ENCODE measurements at regions not wholly inside any gene's neighbourhood (a gene's known extent, or its start where the extent isn't known, plus 50 kb on each side); places are given as distances from the start of the nearest gene placed in this dataset.

DNA sequence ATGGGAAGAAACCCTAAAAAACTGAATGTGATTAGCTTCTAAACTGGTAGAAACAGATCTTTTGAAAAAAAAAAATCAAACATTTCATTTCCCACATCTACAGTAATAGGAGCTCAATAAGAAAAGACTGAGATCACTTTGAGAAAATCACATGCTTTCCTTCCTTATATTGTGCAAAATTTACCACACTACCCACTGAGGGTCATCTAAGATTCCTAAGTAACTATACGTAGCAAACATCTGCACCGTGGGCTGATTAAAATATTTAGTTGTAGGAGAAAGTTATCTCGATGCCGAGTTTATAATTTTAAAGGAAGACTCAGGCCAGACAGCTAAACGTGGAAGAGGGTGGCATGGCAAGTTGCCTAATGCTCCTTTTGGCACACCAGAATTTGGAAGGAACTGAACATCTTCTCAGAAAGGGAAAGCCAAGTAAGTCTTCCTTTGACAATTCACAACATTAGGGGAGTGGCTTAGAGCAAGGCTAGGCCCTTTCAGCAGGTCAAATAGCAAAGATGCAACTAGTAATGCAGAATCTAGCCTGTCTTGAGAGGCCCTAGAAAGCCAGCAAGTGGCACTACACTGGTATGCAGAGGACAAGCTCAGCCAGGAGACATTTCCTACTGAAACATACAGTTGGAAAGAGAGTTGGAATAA is 128.0 kb downstream of the TMA16 start:
- no peak for TF ChIP-seq CTCF (IDR thresholded peaks at IDR 0.05)
- no peaks in the 10 kb centered on the region for H3K9me3 ChIP-seq
- DNase-seq, result no peak
- no peaks in the 10 kb centered on the region for H3K36me3 ChIP-seq (ENCODE audit: low read depth)
- H3K4me3 ChIP-seq, result no peak overlapping the region
- intact Hi-C loops (cut with DNase I, micrococcal nuclease), result no loop called here
- no peaks in the 10 kb centered on the region for H3K4me1 ChIP-seq (ENCODE audit: low read depth)
- ATAC-seq, result no peak

DNA sequence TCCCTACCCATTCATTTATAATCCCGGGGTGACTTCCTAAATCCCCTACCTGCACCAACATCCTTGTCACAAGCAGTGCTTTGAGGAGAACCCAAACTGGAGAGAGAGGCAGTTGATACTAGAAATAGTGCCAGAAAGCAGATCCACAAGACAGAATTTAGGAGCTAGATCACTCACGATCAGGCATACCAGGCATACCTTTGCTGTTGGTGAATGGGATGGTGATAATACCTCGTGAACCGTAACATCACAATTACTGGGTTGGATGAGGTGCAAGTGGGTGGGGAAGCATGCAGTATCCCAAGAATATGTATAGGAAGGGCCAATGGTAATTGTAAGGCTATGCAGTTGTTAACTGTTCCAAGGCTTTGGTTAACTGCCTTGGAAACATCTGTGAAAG is 129.3 kb downstream of the TMA16 start:
- DNase-seq (no peak), ATAC-seq (no peak)
- Histone ChIP-seq H3K4me3 (no peak overlapping the region), H3K36me3 (ENCODE audit: low read depth) (no peaks in the 10 kb centered on the region), H3K9me3 (no peaks in the 10 kb centered on the region), H3K4me1 (ENCODE audit: low read depth) (no peaks in the 10 kb centered on the region)
- TF ChIP-seq CTCF (IDR thresholded peaks at IDR 0.05), result no peak
- intact Hi-C loops (cut with DNase I, micrococcal nuclease), result no loop called here

- H3K4me1 ChIP-seq (ENCODE audit: low read depth), result no peaks in the 10 kb centered on the region
Observed at GRCh38 chr4:163624727-163625126, 130.2 kb downstream of the TMA16 start.

DNA sequence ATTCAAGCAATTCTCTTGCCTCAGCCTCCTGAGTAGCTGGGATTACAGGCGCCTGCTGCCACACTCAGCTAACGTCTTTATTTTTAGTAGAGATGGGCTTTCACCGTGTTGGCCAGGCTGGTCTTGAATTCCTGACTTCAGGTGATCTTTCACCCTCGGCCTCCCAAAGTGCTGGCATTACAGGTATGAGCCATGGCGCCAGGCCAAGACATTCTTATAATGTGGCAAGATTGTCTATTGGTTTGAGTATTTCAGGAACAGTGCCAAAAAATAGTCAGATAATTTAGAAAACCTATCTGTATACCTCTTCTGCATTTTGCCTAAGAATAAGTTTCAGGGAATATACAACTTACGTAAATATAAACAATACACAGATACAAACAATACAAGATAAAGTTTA is 136.8 kb downstream of the TMA16 start:
- Histone ChIP-seq H3K4me1 (ENCODE audit: low read depth) (no peaks in the 10 kb centered on the region), H3K9me3 (no peaks in the 10 kb centered on the region), H3K4me3 (no peak overlapping the region), H3K36me3 (ENCODE audit: low read depth) (no peaks in the 10 kb centered on the region)
- no peak for DNase-seq
- TF ChIP-seq CTCF (IDR thresholded peaks at IDR 0.05), result no peak
- intact Hi-C loops (cut with DNase I, micrococcal nuclease), result no loop called here
- ATAC-seq, result no peak

More at GRCh38 chr4:163624727-163625126, 130.2 kb downstream of the TMA16 start:
- ATAC-seq, result no peak
- intact Hi-C loops (cut with DNase I, micrococcal nuclease), result no loop called here
- no peaks in the 10 kb centered on the region for H3K36me3 ChIP-seq (ENCODE audit: low read depth)
- DNase-seq, result no peak
- no peak overlapping the region for H3K4me3 ChIP-seq
- TF ChIP-seq CTCF (IDR thresholded peaks at IDR 0.05), result no peak
- H3K9me3 ChIP-seq, result no peaks in the 10 kb centered on the region

GRCh38 chr4:163638909-163639308 is 144.4 kb downstream of the TMA16 start:
- Histone ChIP-seq H3K4me1 (ENCODE audit: low read depth) (no peaks in the 10 kb centered on the region), H3K36me3 (ENCODE audit: low read depth) (no peaks in the 10 kb centered on the region), H3K9me3 (no peaks in the 10 kb centered on the region), H3K4me3 (no peak overlapping the region)
- no peak for DNase-seq
- intact Hi-C loops (cut with DNase I, micrococcal nuclease), result no loop called here
- TF ChIP-seq CTCF (IDR thresholded peaks at IDR 0.05), result no peak
- no peak for ATAC-seq
